ENCODE measurements at regions not wholly inside any gene's neighbourhood (a gene's known extent, or its start where the extent isn't known, plus 50 kb on each side); places are given as distances from the start of the nearest gene placed in this dataset.

DNA sequence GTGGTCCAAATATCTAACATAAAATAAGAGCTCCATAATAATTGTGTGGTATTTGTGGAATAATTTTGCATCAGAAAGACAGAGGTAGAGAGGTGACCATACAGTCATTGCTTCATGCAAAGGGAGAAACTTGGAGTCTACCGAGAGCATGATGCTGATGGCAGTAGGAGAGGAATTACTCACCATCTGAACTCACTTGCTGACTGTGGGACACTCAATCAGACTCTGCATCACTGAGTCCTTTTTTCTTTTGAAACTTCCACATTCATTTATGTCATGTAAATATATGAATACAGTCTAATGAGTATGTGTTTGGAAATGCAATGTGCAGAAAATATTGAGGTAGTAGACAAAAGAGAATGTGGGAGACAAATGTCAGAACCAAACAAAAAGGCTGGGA is 933.8 kb downstream of the REEP3 start:
- no peak for DNase-seq

DNA sequence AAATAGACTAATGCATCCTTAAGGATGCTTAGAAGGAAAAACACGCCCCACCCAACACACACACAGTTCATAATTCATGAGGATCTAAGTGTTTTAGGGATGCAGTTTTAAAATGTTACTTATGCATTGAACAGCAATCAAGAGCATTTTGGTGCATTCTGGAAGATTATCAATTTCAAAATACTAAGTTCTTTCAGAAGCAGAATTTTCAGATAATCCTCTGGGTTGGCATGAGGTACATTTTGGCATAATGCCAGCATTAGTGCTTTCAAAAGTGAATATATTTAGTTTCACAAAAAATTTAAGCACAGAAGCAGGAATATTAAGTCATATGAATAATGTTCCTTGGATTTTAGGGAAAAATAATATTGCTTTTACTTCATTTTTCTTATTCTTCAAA is 937.1 kb downstream of the REEP3 start:
- DNase-seq: no peak

DNA sequence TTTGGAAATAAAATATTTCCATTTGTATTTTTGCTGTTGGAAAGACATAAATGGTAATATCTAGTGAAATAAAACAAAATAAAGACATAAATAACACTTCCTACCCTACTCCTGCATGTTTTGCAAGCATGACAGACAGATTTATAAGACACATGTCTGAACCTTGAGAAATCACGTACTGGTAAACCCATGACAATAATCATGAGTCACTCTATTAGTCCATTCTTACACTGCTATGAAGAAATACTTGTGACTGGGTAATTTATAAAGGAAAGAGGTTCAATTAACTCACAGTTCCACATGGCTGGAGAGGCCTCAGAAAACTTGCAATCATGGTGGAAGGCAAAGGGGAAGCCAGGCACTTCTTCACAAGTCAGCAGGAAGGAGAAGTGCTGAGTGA is 942.2 kb downstream of the REEP3 start:
- no peak for DNase-seq

DNA sequence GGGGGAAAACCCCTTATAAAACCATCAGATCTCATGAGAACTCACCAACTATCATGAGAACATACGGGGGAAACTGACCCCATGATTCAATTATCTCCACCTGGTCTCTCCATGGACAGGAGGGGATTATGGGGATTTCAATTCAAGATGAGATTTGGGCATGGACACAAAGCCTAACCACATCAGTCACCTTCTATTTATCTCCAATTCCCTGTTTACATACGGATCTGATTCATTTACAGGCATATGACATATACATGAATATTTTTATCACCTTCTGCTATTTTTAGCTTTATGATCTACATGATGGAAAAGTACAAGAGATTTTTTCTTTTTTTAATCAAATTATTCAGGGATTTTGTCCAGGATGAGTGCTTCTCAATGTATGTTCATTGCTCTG is 944.5 kb downstream of the REEP3 start:
- no peak for DNase-seq

DNA sequence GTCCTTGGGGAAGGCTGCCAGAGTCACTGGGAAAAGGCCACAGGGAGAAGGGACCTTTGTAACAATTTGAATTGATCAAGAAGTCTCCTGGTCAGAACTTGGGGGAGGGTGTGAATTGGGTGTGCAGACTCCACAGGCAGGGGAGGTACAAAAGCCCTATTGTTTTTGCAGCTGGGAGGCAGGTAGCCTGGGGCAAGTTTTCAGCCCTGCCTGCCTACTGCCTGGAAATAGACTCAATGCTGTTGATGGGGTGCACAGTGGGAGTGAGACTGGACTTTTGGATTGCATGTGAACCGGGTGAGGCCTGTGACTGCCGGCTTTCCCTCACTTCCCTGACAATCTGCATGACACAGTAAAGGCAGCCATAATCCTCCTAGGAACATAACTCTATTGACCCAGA is 947.0 kb downstream of the REEP3 start:
- DNase-seq: no peak

DNA sequence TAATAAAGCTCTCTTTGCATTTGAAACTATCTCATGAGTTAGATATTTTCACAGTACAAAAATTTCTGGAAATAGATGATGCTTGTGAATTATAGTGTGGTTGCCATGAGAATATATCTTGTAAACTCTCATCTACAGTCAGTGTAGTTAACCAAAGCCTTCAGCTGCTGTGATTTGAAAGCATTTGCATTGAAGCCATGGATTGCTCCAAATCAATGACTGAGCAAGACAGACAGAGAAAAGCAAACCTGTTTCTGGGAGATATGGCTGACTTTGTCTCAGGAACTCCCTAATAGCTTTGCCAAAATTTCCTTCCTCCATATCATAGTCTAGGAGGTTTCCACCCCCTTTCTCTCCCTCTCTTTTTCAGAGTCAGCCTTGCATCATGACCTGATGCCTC is 955.3 kb downstream of the REEP3 start:
- DNase-seq: no peak

DNA sequence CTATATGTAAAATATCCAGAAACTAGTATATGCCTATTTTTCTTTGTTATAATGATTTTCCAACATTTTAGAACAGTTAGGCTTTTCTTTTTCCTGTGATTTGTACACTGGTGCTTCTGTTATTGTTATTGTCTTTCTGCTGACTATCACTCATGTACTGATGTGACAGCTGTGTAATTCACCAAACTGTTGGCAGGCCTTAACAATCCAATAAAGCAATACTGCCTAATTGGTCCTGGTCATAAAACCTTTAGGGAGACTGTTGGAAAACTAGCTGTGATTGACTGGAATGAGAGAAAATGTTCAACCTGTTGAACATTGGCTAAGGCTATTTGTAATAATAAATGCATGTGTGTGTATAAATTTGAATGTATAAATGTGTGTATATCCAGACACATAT is 956.6 kb downstream of the REEP3 start:
- DNase-seq: no peak

DNA sequence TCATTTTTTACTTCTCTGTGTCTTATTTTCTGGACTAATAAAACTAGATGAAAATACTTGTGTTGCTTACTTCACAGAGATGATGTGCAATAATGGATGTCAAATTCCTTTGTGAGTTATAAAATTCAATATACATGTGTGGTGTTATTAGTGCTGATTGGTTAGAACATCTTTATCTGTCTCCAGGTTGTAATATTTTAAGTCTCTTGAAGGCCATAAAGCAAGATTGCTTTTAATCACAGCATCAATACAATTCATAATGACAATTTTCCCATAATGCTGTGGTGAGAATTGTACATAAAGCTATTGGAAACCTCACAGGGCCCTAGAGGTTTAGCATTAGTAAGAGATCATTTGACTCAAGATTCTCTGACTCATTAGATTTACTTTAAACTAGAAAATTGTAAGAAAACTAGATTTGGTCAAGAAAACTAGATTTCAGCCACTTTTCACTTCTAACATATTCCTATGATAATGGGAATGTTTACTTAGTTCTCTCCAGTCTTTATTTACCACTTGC is 963.7 kb downstream of the REEP3 start:
- DNase-seq: no peak

DNA sequence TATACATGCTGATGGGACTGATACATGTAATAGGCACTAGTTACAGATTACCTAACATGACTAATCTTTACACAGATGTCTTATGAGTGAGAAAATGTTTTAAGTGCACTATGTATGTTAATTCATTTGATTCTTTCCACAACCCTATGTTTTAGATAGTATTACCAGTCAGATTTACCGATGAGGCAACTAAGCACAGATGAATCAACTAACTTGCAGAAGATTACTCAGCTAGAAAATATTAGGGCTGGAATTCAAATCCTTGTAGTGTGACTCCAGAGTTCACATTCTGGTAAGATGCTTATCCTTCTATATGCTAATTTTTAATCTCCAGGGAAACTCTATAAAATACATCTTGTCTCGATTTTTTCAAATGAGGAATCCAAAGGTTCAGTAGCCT is 964.9 kb downstream of the REEP3 start:
- no peak for DNase-seq

DNA sequence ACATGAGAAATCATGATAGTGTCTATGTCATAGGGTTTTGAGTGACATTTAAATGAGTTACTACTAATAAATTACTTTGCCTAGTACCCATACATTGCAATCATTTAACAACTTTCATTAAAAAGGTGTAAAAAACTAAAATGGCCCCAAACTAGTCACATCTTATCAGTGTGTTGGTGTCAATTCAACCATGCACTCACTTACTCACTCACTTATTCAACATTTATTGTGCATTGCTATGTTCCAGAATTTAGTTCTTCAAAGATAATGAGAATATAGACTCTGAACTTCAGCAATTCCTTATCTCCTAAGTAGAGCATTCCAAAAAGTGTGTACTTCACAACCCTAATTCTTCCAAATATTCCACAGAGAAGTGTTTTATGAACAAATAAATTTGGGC is 965.7 kb downstream of the REEP3 start:
- no peak for DNase-seq

DNA sequence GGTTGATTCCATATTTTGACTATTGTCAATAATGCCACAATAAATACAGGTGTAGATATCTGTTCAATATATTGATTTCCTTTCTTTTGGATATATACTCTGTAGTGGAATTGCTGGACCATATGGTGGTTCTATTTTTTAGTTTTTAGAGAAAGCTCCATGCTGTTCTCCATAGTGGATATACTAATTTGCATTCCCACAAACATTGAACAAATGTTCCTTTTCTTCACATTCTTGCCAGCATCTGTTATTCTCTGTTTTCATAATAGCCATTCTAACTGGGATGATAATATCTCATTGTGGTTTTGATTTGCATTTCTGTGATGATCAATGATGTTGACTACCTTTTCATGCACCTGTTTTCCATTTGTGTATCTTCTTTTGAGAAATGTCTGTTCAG is 973.7 kb downstream of the REEP3 start:
- no peak for DNase-seq

DNA sequence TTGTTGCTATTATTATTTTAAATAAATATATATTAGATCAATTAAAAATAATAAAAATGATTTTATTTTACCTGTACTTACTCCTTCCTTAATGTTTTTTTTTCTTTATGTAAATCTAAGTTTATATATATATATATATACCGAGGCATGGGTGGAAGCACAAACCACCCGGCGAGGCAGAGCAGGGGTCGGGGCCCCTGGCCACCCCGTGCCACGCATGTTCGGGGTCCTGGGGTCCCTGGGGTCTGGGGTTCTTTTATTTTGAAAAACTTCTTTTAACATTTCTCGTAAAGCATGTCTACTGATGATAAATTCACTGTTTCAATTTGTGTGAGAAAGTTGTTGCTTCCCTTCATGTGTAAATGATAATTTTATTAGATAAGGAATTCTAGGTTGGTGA is 976.1 kb downstream of the REEP3 start:
- DNase-seq: no peak

DNA sequence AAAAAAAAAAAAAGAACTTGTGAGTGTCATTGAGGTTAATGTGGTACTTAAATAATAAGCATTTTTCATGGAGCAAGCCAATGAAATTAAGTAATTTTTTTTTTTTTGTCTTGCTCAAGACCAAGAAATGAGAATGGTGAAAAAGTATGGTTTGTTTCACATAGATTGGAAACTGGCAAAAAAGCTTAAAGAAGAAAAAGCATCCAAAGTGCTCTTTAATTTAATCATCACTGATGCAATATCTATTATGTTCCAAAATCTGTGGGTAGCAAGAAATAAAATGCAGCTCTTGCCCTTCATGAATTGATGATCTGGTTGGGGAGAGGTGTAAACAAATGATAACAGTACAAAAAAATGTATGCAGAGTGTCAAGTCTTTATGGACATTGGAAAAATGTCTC is 980.6 kb downstream of the REEP3 start:
- no peak for DNase-seq

DNA sequence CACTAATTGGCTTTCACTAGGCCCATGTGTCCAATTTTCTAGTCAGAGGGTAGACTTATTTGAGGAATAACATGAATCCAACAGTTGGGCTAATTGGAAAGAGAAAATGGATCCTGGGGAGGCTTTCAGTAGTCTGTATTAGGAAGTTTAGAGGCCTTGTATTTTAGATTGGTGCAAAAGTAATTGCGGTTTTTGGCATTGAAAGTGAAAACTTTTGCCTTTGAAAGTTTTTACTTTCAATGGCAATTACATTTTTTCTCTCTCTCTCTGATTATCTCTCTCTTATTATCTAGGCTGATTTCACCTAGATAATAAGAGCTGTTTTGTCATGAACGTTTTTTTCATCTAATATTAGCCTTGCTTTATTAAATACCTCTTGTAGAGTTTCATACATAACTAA is 981.7 kb downstream of the REEP3 start:
- no peak for DNase-seq

DNA sequence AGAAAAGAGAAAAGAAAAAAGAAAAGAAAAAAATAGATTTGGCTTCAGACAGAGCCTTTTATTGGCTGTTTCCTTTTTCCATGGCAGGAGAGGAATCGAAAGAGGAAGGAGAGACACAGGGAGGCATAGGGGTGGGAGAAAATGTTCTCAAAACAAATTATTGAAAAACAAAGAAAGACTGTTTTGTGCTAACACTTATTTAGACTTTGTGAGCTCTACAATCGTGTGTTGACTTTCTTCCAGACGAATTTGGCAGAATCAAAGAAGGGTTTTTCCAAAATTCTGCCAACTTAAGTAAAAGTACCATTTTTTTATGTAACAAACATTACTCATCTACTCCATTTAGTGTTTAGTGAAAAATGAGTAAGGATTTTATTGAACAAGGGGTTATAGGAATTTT is 982.2 kb downstream of the REEP3 start:
- no peak for DNase-seq

DNA sequence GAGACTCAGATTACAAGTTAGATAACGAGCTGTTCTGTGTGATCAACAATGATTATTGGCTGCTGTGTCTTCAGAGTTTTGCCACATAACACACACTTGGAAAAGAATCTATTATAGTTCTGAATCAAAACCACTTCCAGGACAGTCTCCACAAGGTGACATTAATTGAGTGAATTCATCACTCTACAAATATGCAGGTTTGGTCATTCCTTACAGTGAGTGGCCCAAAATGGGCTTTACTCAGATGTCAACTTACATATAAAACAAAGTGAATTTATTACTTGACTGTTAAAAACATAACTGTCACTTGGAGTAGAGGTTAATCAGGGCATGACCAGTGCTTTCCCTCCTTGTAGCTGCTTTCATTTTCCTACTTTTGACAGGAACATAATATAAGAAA is 984.3 kb downstream of the REEP3 start:
- DNase-seq: no peak

DNA sequence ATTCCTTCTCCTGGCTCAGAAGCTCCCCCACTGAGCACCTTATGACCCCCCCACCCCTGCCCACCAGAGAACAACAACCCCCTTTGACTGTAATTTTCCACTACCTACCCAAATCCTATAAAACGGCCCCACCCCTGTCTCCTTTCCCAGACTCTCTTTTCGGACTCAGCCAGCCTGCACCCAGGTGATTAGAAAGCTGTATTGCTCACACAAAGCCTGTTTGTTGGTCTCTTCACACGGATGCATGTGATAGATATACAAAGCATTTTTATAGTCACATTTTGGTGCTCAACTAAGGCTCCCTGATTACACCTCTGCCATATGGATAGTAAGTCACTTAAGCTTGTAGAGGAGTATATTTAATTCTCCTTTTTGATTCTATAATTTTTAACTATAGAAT is 985.8 kb downstream of the REEP3 start:
- no peak for DNase-seq

DNA sequence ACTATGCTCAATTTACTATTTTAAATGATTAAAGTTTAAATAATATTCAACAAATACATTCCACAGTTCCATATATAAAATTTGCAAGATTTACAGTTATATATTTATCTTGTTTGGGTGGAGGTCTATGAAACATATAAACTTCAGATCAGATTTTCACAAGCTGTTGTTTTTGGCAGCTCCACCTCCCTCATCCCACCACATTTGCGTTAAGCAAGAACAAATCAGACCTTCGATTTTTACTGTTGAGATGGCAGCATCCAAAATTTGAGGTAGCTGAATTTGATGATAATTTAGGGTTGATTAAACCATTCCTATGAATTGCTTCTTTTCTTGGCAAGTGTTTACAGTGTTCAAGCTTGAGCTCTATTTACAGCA is 986.4 kb downstream of the REEP3 start:
- DNase-seq: no peak

DNA sequence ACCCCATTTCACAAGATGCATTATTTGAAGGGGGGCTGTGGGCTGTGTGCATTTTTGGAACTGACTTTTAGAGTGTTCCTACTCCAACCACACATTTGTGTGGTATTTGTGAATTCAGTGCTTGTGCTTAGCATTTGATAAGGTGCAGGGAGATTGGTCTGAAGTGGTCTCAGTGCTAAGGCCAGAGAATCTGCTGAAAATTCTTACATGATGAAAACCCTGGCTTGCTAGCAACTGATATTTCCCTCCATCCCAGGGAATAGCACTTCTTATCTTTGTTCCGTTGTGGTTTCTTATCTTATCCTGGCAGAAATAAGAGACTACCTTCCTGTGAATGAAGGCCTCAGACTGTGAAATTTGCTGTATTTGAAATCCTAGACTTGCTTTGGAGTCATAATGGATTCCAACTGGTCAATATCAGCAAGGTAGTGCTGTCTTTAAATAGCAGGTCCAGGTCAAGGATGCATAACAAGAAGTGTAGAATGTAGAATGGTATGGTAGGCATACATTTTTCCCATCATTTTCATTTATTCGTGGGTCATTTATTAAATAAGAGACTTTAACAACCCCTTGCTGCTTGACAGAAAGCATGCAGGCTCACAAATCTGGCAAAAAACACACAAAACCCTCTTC is 986.9 kb downstream of the REEP3 start:
- DNase-seq: no peak

DNA sequence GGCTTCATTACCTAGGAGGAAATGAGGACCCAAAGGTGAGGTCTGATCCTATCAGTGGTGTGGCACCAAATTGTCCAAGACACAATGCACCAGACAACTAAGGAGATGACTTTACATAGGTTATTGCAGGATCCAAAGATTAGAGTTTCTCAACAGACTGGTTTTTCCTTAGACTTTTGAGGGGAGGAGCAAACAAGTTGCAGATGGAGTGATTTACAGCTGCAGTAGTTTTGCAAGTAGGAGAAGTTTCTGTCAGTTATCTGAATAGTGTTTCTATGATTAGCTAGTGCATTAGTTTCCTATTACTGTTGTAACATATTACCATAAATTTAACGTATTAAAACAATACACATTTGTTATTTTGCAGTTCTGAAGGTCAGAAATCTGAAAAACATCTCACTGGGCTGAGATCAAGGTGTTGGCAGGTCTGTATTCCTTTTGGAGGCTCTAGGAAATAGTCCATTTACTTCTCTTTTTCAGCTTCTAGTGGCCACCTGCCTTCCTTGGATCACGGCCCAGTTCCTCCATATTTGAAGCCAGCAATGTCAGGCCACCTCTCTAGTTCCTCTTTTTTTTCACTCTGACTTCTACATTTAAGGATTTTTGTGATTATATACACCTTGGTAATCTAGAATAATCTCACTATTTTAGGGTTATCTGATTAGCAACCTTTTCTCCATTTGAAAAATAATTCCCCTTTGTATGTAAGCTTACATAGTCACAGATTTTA is 994.9 kb downstream of the REEP3 start:
- DNase-seq: no peak

DNA sequence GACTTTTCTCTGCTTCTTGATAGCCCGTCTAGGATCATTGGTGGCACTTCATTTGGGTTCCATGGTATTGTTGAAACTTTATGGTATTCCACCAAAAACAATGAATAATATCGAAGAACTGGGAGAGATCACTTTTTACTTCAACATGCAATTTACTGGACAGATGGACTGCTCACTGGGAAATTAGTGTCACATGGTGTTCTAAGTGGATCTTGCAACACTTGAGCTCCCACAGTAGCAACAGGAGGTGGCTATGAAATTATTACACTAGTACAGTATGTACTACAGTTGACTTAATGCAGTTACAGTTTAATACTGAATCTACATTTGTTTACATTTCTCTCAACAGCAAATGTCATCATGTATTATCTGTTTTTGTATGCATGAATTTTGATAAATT is 997.3 kb downstream of the REEP3 start:
- DNase-seq: no peak

DNA sequence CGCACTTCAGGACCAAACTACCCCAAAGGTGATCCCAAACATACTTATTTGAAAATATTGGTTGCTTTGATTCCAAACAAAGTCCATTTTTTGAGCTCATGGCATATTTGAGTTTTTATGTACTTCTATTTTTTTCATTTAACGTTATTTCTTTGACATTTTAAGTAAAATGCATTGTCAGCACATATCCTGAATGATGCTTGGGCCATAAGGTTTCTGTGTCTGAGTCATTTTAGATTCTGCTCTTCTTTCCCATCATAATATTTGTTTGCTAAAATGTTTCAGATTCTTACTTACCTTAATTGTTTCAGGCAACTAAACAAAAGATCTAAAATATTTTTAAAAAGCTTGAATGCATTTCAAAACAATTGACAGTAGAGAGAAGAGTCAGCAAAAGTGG is 998.2 kb downstream of the REEP3 start:
- DNase-seq: no peak

DNA sequence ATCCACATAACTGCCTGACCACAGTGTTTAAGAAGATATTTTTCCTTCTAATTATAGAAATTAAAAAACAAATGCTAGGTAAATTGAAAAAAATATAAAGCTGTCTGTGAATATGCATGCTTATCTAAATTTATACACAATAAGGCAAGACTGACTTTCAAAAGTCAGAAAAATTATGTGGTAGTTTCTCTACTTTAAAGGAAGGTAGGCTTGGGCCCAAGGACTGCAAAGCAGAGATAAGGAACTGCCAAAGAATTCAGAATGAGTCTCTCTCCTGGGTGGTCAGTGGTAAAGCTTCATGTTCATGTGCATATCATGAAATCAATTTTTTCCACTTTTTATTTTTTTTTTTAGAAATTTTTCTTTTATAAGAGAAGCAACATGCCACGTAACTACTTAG is 998.6 kb downstream of the REEP3 start:
- no peak for DNase-seq

DNA sequence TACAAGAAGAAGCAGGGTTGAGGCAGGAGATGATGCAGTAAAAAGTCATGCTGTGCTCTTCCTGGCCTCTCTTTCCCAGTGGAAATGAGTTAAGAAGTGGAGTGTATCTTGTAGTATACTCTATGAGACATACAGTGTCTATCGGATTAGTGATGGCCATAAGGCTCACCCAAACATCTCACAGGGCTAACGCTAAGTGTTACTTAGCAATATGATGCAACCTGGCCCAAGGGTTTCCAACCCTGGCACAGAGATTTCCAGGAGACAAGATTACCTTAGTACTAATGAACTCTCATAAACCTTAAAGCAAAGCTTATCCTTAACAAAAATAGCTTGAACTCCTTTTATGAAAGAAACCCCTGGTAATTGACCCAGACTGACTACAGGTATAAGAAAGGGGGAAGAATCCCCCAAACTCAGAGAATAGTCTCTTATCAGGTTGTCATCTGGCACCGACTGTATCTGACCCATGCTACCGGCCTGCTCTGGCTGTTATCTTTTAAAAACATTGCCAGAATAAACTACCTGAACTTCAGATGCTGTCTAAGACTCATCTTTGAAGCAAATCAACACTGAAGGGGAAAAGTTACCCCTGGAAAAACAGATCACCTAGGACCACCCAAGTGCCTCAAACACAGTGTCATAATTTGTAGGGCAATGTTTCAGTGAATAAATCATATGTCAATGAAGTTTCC is 1002.0 kb downstream of the REEP3 start:
- DNase-seq: no peak

Data from CD4-positive, alpha-beta T cell treated with Interleukin-4 for 4 hours (primary cell).